ENCODE measurements at regions not wholly inside any gene's neighbourhood (a gene's known extent, or its start where the extent isn't known, plus 50 kb on each side); places are given as distances from the start of the nearest gene placed in this dataset.
A peak's percentile ranks its signal among the peaks of the same experiment; 100 is the strongest.
"Not testable (repeated sequence)": the region's sequence is repeated elsewhere in the genome, so short reads cannot be mapped to it uniquely, and the experiment has no call there.

DNA sequence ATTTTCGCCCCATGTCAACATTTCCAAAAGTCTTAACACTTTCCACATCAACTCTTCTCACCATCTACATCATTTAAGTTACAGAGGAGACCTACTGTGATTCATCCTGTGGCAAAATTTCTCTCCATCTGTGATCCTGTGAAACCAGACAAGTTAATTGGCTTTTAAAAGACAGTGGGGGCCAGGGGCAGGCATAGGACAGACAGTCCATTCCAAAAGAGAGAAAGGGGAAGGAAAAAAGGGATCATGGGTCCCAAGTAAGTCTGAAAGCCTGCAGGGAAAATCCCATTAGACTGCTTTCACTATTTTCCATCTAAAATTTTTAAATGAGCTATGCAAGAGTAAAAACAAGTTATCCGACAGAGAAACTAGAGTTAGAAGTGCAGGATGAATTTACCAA, 121.0 kb downstream of the MRPL57 start:
- Histone ChIP-seq H3K9me3 (ENCODE audit: low read depth, low read length) (no peaks in the 10 kb centered on the region), H4K20me1 (ENCODE audit: insufficient read depth, low read length) (no peaks in the 10 kb centered on the region), H3K79me2 (ENCODE audit: insufficient read depth, low read length) (peaks cover 27% of the 10 kb centered on the region), H3K4me2 (ENCODE audit: insufficient read depth, low read length) (peak overlapping the region; percentile 88), H3K27ac (ENCODE audit: low read depth, low read length) (peak overlapping the region; percentile 3), H3K4me3 (ENCODE audit: insufficient read depth, low read length) (peak overlapping the region; percentile 86), H3K4me1 (ENCODE audit: insufficient read depth, low read length) (peaks cover 13% of the 10 kb centered on the region), H3K36me3 (ENCODE audit: insufficient read depth, low read length) (no peaks in the 10 kb centered on the region), H2AFZ (ENCODE audit: low read length) (peak overlapping the region; percentile 64), H3K27me3 (ENCODE audit: insufficient read depth, low read length) (no peaks in the 10 kb centered on the region)
- TF ChIP-seq, protein P1, sequence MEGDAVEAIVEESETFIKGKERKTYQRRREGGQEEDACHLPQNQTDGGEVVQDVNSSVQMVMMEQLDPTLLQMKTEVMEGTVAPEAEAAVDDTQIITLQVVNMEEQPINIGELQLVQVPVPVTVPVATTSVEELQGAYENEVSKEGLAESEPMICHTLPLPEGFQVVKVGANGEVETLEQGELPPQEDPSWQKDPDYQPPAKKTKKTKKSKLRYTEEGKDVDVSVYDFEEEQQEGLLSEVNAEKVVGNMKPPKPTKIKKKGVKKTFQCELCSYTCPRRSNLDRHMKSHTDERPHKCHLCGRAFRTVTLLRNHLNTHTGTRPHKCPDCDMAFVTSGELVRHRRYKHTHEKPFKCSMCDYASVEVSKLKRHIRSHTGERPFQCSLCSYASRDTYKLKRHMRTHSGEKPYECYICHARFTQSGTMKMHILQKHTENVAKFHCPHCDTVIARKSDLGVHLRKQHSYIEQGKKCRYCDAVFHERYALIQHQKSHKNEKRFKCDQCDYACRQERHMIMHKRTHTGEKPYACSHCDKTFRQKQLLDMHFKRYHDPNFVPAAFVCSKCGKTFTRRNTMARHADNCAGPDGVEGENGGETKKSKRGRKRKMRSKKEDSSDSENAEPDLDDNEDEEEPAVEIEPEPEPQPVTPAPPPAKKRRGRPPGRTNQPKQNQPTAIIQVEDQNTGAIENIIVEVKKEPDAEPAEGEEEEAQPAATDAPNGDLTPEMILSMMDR (IDR thresholded peaks at IDR 0.05; ENCODE audit: extremely low read depth, low read depth, low read length) = no peak
- no peak for DNase-seq (ENCODE audit: insufficient read length, low spot score, missing footprints)

DNA sequence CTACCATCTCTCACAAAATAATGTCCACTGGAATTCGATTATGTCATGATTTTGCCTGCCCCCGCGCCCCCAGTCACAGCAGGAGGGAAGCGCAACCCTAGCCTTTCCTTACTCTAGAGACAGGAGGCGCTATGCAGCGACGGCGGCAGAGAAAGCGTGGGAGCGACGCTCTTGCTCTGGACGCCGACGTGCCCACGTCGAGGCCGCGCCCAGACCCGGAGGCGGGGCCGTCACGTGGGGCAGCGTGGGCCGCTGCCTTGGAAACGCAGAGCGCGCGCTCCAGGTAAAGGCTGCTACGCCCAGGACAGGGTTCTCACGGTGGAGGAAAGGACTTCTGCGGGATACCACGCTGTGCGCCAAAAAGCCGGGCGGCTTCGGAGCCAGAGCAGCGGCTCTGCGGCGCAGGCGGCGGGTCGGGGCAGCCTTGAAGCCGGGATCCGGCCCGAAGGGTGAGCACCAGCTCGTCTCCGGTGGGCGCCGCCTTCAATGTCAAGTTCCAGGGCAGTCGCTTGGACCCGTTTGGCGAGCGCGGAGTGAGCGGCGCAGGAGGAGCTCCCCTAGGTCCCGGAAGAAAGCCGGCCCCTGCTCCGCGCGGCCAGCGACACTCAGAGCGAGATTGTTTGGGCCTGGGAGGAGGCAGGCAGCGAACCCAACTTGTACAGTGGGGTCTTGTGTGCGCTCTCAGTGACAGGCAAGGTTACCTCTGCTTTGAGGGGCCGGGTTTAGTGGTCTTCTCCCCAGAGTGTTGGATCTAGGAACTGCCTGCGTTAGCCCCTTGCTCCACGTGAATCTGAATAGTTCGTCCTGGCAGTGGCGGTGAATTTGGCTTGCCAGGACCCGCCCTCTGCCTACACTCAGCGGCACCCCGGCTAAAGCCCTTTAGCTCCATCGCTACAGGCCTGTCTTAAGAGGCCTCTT, 121.7 kb downstream of the MRPL57 start:
- H3K27ac ChIP-seq (ENCODE audit: low read depth, low read length) = peak overlapping the region; percentile 78
- no peaks in the 10 kb centered on the region for H4K20me1 ChIP-seq (ENCODE audit: insufficient read depth, low read length)
- H3K9me3 ChIP-seq (ENCODE audit: low read depth, low read length) = no peaks in the 10 kb centered on the region
- TF ChIP-seq, protein P1 (IDR thresholded peaks at IDR 0.05; ENCODE audit: extremely low read depth, low read depth, low read length) = peak; percentile 82
- peaks cover 13% of the 10 kb centered on the region for H3K4me1 ChIP-seq (ENCODE audit: insufficient read depth, low read length)
- peak overlapping the region; percentile 86 for H3K4me3 ChIP-seq (ENCODE audit: insufficient read depth, low read length)
- DNase-seq (ENCODE audit: insufficient read length, low spot score, missing footprints) = peak; percentile 97
- H3K36me3 ChIP-seq (ENCODE audit: insufficient read depth, low read length) = peaks cover 3% of the 10 kb centered on the region
- H2AFZ ChIP-seq (ENCODE audit: low read length) = peak overlapping the region; percentile 97
- H3K27me3 ChIP-seq (ENCODE audit: insufficient read depth, low read length) = no peaks in the 10 kb centered on the region
- H3K79me2 ChIP-seq (ENCODE audit: insufficient read depth, low read length) = peaks cover 28% of the 10 kb centered on the region
- peak overlapping the region; percentile 88 for H3K4me2 ChIP-seq (ENCODE audit: insufficient read depth, low read length)

DNA sequence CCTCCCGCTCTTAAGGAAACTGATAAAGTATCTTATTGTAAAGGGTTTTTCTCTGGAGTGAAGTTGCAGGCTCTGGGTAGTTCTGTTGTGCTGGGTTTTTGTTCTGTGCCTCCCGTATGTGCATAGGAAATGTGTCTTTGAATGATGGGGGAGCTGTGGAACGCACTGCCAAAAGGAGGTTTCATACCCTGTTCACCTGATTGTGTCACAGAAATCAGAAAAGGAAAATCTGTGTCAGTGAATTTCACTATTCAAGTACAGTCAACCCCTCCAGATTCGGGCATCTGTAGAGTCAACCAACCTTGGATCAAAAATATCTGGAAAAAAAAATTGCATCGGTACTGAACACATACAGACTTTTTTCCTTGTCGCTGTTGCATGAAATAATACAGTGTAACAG, 127.8 kb downstream of the MRPL57 start:
- TF ChIP-seq, protein P1 (IDR thresholded peaks at IDR 0.05; ENCODE audit: extremely low read depth, low read depth, low read length) = no peak
- DNase-seq (ENCODE audit: insufficient read length, low spot score, missing footprints) = no peak
- Histone ChIP-seq H3K27me3 (ENCODE audit: insufficient read depth, low read length) (no peaks in the 10 kb centered on the region), H3K4me1 (ENCODE audit: insufficient read depth, low read length) (peaks cover under 1% of the 10 kb centered on the region), H3K9me3 (ENCODE audit: low read depth, low read length) (no peaks in the 10 kb centered on the region), H3K79me2 (ENCODE audit: insufficient read depth, low read length) (peaks cover 19% of the 10 kb centered on the region), H4K20me1 (ENCODE audit: insufficient read depth, low read length) (no peaks in the 10 kb centered on the region), H3K4me2 (ENCODE audit: insufficient read depth, low read length) (no peak overlapping the region), H2AFZ (ENCODE audit: low read length) (no peak overlapping the region), H3K27ac (ENCODE audit: low read depth, low read length) (no peak overlapping the region), H3K36me3 (ENCODE audit: insufficient read depth, low read length) (peaks cover 5% of the 10 kb centered on the region), H3K4me3 (ENCODE audit: insufficient read depth, low read length) (no peak overlapping the region)

DNA sequence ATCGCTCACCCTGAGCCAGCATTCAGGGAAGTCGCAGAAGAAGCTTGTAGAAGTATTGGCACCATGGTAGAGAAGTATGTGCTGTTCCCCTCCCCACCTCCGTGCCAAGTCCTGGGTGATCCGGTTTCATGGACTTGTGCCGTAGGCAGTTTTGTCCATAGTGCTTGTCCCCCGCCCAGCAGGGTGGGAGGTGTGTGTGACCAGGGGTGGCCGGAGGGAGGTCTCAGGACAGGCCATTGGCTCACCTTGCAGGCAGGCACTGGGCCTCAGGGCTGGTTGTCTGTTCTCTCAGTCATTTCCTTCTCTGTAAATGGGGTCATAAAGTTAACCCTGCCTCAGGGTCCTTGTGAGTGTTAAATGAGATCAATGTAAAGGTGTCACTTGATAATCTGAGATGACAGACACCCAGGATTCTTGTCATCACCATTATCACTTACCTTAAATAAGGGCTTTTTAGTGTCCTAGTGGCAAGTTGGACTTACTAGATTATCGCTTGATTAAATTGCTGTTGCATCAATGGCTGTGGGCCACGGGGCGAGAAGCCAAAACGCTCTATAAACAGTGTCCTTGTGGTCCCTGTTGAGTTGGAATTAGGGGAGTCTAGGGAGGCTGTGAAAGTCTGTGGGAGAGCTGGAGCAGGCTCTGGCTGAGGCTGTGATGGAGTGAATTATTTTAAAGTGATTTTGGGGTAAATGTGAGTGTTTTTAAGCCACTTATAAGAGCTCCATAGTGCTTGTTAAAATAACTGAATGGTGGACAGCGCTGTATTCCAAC, 130.0 kb downstream of the MRPL57 start:
- not testable (repeated sequence) for H3K27me3 ChIP-seq (ENCODE audit: insufficient read depth, low read length); H3K4me1 ChIP-seq (ENCODE audit: insufficient read depth, low read length)

DNA sequence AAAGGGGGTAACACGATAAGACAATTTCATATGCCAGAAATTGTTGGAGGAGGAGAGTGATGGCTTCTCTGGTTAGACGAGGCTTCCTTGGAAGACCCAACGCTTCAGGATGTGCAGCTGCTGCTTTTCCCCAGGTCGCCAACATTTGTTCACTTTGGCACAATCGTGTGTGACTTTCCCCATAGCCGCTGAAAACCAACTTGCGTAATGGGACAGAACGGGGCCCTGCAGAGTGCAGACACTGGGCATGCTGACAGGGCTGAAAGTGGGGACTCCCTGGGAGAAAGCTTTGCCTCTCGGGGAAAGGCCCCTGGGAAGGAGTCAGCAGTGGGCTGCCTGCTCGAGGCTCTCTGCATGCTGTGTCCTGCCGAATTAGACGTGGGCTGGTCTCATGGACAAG, 130.7 kb downstream of the MRPL57 start:
- H3K79me2 ChIP-seq (ENCODE audit: insufficient read depth, low read length); H3K9me3 ChIP-seq (ENCODE audit: low read depth, low read length); H3K4me2 ChIP-seq (ENCODE audit: insufficient read depth, low read length); DNase-seq (ENCODE audit: insufficient read length, low spot score, missing footprints); H3K27ac ChIP-seq (ENCODE audit: low read depth, low read length); H3K27me3 ChIP-seq (ENCODE audit: insufficient read depth, low read length); H3K4me3 ChIP-seq (ENCODE audit: insufficient read depth, low read length); H2AFZ ChIP-seq (ENCODE audit: low read length); H3K36me3 ChIP-seq (ENCODE audit: insufficient read depth, low read length); H3K4me1 ChIP-seq (ENCODE audit: insufficient read depth, low read length); H4K20me1 ChIP-seq (ENCODE audit: insufficient read depth, low read length): not testable (repeated sequence)

More for the DNA sequence above, 130.0 kb downstream of the MRPL57 start:
- not testable (repeated sequence) for H3K79me2 ChIP-seq (ENCODE audit: insufficient read depth, low read length); H3K4me3 ChIP-seq (ENCODE audit: insufficient read depth, low read length); H3K9me3 ChIP-seq (ENCODE audit: low read depth, low read length); H4K20me1 ChIP-seq (ENCODE audit: insufficient read depth, low read length); H3K36me3 ChIP-seq (ENCODE audit: insufficient read depth, low read length); DNase-seq (ENCODE audit: insufficient read length, low spot score, missing footprints); H3K27ac ChIP-seq (ENCODE audit: low read depth, low read length); H2AFZ ChIP-seq (ENCODE audit: low read length); H3K4me2 ChIP-seq (ENCODE audit: insufficient read depth, low read length)
